PC-9 (cell line): ENCODE measurements at regions not wholly inside any gene's neighbourhood (a gene's known extent, or its start where the extent isn't known, plus 50 kb on each side); places are given as distances from the start of the nearest gene placed in this dataset.

ENCODE experiments used
- EZH2 ChIP-seq: fragments of 200-600 bp; sonication (generic); IDR thresholded peaks from 2 replicates; pipeline ENCODE4 v1.8.0; 2017; ENCODE audit warnings: antibody characterized with exemption, low read depth
- TF ChIP-seq, protein P1 (sequence below): fragments of 200-600 bp; sonication (generic); conservative IDR thresholded peaks from 2 replicates; pipeline ENCODE4 v1.6.1; 2017; ENCODE audit warnings: mixed run types, antibody characterized with exemption, mild to moderate bottlenecking, moderate library complexity

DNA sequence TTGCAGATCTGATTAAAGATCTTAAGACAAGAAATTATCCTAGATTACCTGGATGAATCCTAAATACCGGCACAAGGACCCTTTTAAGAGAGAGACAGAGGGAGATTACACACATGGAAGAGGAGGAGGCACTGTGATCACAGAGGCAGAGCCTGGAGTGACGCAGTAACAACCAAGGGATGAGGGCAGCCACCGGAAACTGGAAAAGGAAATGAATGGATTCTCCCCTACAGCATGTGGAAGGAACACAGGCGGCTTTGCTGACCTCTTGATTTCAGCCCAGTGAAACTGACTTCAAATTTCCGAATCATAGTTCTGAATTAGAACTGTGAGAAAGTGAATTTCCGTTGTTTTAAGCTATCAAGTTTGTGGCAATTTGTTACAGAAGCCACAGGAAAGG is 50.2 kb upstream of the IVNS1ABP start:
- TF ChIP-seq EZH2, result no peak
- TF ChIP-seq, protein P1, sequence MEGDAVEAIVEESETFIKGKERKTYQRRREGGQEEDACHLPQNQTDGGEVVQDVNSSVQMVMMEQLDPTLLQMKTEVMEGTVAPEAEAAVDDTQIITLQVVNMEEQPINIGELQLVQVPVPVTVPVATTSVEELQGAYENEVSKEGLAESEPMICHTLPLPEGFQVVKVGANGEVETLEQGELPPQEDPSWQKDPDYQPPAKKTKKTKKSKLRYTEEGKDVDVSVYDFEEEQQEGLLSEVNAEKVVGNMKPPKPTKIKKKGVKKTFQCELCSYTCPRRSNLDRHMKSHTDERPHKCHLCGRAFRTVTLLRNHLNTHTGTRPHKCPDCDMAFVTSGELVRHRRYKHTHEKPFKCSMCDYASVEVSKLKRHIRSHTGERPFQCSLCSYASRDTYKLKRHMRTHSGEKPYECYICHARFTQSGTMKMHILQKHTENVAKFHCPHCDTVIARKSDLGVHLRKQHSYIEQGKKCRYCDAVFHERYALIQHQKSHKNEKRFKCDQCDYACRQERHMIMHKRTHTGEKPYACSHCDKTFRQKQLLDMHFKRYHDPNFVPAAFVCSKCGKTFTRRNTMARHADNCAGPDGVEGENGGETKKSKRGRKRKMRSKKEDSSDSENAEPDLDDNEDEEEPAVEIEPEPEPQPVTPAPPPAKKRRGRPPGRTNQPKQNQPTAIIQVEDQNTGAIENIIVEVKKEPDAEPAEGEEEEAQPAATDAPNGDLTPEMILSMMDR, result no peak
